Osteocyte (in vitro differentiated cells): ENCODE measurements at regions not wholly inside any gene's neighbourhood (a gene's known extent, or its start where the extent isn't known, plus 50 kb on each side); places are given as distances from the start of the nearest gene placed in this dataset.

ENCODE experiments used
- DNase-seq: peaks from one replicate; pipeline ENCODE4 v3.0.0; 2021; ENCODE audit warnings: mixed read lengths; ENCODE audit not compliant: unreplicated experiment; ENCODE audit errors: extremely low spot score
- H3K27ac Mint-ChIP-seq: one replicate; pipeline ENCODE4 v1.8.0; 2021; ENCODE audit warnings: mild to moderate bottlenecking, mixed read lengths; ENCODE audit not compliant: unreplicated experiment
- H3K27me3 Mint-ChIP-seq: one replicate; pipeline ENCODE4 v1.8.0; 2021; ENCODE audit warnings: mixed read lengths; ENCODE audit not compliant: unreplicated experiment
- H3K36me3 Mint-ChIP-seq: one replicate; pipeline ENCODE4 v1.8.0; 2021; ENCODE audit warnings: mixed read lengths; ENCODE audit not compliant: unreplicated experiment
- H3K4me1 Mint-ChIP-seq: one replicate; pipeline ENCODE4 v1.8.0; 2021; ENCODE audit warnings: mixed read lengths; ENCODE audit not compliant: unreplicated experiment
- H3K4me3 Mint-ChIP-seq: one replicate; pipeline ENCODE4 v1.8.0; 2021; ENCODE audit warnings: mild to moderate bottlenecking, moderate library complexity, mixed read lengths; ENCODE audit not compliant: unreplicated experiment
- H3K9me3 Mint-ChIP-seq: one replicate; pipeline ENCODE4 v1.8.0; 2021; ENCODE audit warnings: mixed read lengths; ENCODE audit not compliant: unreplicated experiment
- TF ChIP-seq, protein P1 (sequence below): fragments of 200-600 bp; sonication (generic); IDR thresholded peaks from 2 replicates; pipeline ENCODE4 v1.5.0; 2021; ENCODE audit warnings: antibody characterized with exemption, mild to moderate bottlenecking, moderate library complexity

DNA sequence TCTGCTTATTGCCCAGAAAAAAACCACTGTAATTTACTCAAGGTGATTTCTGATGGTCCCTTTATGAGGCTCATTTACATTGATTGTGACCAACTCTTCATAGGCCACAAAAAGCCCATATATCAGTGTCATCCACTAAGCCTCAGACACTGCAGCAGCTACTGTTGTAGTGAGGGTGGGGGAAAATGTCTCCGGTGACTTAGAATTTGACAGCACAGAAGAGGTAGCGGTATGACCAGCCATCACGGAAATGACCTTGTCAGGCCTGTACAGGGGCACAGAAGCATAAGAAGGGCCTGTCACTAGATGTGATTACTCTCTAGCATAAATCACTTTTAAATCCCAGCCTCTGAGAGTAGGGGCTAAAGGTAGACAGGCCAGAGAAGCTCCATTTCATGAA, 190.3 kb downstream of the PAX3 start:
- Mint-ChIP-seq H3K9me3 (no peaks in the 10 kb centered on the region), H3K4me1 (no peaks in the 10 kb centered on the region), H3K36me3 (no peaks in the 10 kb centered on the region), H3K4me3 (no peak overlapping the region), H3K27ac (no peak overlapping the region), H3K27me3 (peaks cover 7% of the 10 kb centered on the region)
- no peak for DNase-seq
- TF ChIP-seq, protein P1, sequence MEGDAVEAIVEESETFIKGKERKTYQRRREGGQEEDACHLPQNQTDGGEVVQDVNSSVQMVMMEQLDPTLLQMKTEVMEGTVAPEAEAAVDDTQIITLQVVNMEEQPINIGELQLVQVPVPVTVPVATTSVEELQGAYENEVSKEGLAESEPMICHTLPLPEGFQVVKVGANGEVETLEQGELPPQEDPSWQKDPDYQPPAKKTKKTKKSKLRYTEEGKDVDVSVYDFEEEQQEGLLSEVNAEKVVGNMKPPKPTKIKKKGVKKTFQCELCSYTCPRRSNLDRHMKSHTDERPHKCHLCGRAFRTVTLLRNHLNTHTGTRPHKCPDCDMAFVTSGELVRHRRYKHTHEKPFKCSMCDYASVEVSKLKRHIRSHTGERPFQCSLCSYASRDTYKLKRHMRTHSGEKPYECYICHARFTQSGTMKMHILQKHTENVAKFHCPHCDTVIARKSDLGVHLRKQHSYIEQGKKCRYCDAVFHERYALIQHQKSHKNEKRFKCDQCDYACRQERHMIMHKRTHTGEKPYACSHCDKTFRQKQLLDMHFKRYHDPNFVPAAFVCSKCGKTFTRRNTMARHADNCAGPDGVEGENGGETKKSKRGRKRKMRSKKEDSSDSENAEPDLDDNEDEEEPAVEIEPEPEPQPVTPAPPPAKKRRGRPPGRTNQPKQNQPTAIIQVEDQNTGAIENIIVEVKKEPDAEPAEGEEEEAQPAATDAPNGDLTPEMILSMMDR = no peak

GRCh38 chr2:222105046-222105445, 193.8 kb downstream of the PAX3 start:
- TF ChIP-seq, protein P1 = no peak
- DNase-seq = no peak
- no peaks in the 10 kb centered on the region for H3K36me3 Mint-ChIP-seq
- peaks cover 7% of the 10 kb centered on the region for H3K27me3 Mint-ChIP-seq
- H3K4me1 Mint-ChIP-seq = no peaks in the 10 kb centered on the region
- H3K9me3 Mint-ChIP-seq = no peaks in the 10 kb centered on the region
- H3K27ac Mint-ChIP-seq = no peak overlapping the region
- H3K4me3 Mint-ChIP-seq = no peak overlapping the region

- no peak overlapping the region for H3K4me3 Mint-ChIP-seq
- TF ChIP-seq, protein P1 = no peak
- DNase-seq = no peak
- H3K9me3 Mint-ChIP-seq = no peaks in the 10 kb centered on the region
- H3K27me3 Mint-ChIP-seq = peaks cover 11% of the 10 kb centered on the region
- no peaks in the 10 kb centered on the region for H3K36me3 Mint-ChIP-seq
- no peak overlapping the region for H3K27ac Mint-ChIP-seq
- H3K4me1 Mint-ChIP-seq = no peaks in the 10 kb centered on the region
Observed at GRCh38 chr2:222102575-222103349, 196.0 kb downstream of the PAX3 start.

DNA sequence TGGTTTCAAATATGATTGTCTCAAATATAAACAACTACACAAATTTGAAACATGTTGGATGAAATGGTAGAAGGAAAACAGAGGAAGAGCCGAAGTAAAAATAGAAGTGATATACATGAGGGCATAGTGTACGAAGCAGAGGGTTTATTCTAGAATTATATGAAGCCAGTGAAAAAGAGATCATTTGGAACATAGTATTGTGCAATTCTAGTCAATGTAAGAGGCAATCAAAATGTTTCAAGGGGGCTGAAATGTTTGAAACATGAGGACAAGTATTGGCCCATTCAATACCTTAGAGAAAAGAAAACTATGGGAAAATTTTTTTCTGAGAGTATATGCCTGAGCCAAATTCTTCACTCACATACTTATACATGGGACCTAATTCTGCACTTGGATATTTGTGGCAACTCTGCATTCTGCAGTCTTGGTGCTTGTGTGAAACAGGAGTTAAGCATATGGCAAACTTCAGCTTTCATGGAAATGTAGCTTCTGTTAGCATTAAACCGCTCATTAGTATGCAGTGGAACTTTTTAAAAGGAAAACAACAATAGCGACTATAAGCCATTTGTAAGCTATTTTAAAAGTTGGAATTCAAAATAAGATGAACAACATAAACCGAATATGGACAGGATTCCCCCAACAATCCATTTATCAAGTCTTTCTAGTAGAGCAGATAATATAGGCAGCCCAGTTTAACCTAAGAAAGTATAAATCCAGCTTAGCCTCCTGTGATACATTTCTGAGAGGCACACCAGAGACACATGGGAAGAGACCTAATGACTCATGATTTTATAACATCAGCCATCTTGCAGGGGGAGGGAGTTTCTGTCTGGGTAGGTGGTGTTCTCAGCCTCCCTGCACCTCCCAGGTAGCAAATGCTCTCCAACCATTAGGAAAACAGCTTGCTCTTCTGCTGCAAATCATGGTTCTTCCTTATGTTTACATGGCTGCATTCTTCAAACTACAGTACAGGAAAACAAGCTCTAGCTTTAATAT, 197.8 kb downstream of the PAX3 start:
- no peak for DNase-seq
- TF ChIP-seq, protein P1 = no peak
- H3K4me1 Mint-ChIP-seq = no peaks in the 10 kb centered on the region
- no peaks in the 10 kb centered on the region for H3K36me3 Mint-ChIP-seq
- peaks cover 11% of the 10 kb centered on the region for H3K27me3 Mint-ChIP-seq
- H3K9me3 Mint-ChIP-seq = no peaks in the 10 kb centered on the region
- no peak overlapping the region for H3K27ac Mint-ChIP-seq
- no peak overlapping the region for H3K4me3 Mint-ChIP-seq

- DNase-seq = no peak
- Mint-ChIP-seq H3K9me3 (no peaks in the 10 kb centered on the region), H3K27me3 (no peaks in the 10 kb centered on the region), H3K27ac (no peak overlapping the region), H3K4me1 (no peaks in the 10 kb centered on the region), H3K4me3 (no peak overlapping the region), H3K36me3 (no peaks in the 10 kb centered on the region)
- TF ChIP-seq, protein P1 = no peak
Observed at GRCh38 chr2:222088561-222088960, 210.2 kb downstream of the PAX3 start.
